ENCODE measurements at regions not wholly inside any gene's neighbourhood (a gene's known extent, or its start where the extent isn't known, plus 50 kb on each side); places are given as distances from the start of the nearest gene placed in this dataset.

GRCh38 chr1:29868944-29869343 lies 632.6 kb downstream of the PTPRU start (continued):
- TF ChIP-seq HOXB5 (CRISPR knock-in tag; IDR thresholded peaks at IDR 0.05) (no peak), POLR2A (IDR thresholded peaks at IDR 0.05; ENCODE audit: low read length) (no peak)

- 41% methylated on average over 2 of the region's 2 CpGs for WGBS (ENCODE audit: missing lambda C conversion rate)
- POLR2A ChIA-PET, result no interaction called here
- CTCF ChIA-PET, result interaction anchor here (1.1 kb wide), 1 partner anchor 18 kb away, joined by 3 read pairs; no protein-coding TSS in a partner anchor
- no peak for ATAC-seq
- no peak overlapping the region for H3K4me3 ChIP-seq
- no peak for FAIRE-seq
- H3K9me3 ChIP-seq, result peaks cover 3% of the 10 kb centered on the region; the same call in 1 of the 3 replicates
- no peak overlapping the region for H3K27ac ChIP-seq
- no peak overlapping the region for H3K4me2 ChIP-seq
- no peaks in the 10 kb centered on the region for H3K4me1 ChIP-seq
- TF ChIP-seq NFE2L2 (conservative IDR thresholded peaks at IDR 0.05; ENCODE audit: low read length) (no peak), ZSCAN20 (CRISPR knock-in tag; IDR thresholded peaks at IDR 0.05) (no peak), ZNF302 (CRISPR knock-in tag; IDR thresholded peaks at IDR 0.05) (no peak), HMGXB4 (CRISPR knock-in tag; IDR thresholded peaks at IDR 0.05; ENCODE audit: borderline replicate concordance) (no peak), POLR2A (IDR thresholded peaks at IDR 0.05; ENCODE audit: low read length) (no peak), HOXB5 (CRISPR knock-in tag; IDR thresholded peaks at IDR 0.05) (no peak), HEYL (CRISPR knock-in tag; IDR thresholded peaks at IDR 0.05) (no peak), HOXA7 (CRISPR knock-in tag; IDR thresholded peaks at IDR 0.05) (no peak), USF2 (IDR thresholded peaks at IDR 0.05) (no peak), HOXB13 (CRISPR knock-in tag; IDR thresholded peaks at IDR 0.05; ENCODE audit: low read depth) (no peak), RARB (CRISPR knock-in tag; IDR thresholded peaks at IDR 0.05) (no peak), SREBF2 (IDR thresholded peaks at IDR 0.05) (no peak), ZFP36 (IDR thresholded peaks at IDR 0.05; ENCODE audit: borderline replicate concordance, partially characterized antibody) (no peak), JUN (IDR thresholded peaks at IDR 0.05) (no peak), RNF2 (IDR thresholded peaks at IDR 0.05; ENCODE audit: borderline replicate concordance, low read depth) (no peak), CTCF (IDR thresholded peaks at IDR 0.05) (no peak), NPAS2 (CRISPR knock-in tag; IDR thresholded peaks at IDR 0.05; ENCODE audit: borderline replicate concordance) (no peak), EHF (CRISPR knock-in tag; IDR thresholded peaks at IDR 0.05) (no peak), CHD4 (IDR thresholded peaks at IDR 0.05; ENCODE audit: borderline replicate concordance) (no peak), KDM1A (IDR thresholded peaks at IDR 0.05; ENCODE audit: low read depth) (no peak)
- no peak for DNase-seq (ENCODE audit: low read depth in 1 of 2, low spot score in 1 of 2)
Observed at GRCh38 chr1:29868096-29868495, 631.8 kb downstream of the PTPRU start.

- 53% methylated on average over 1 of the region's 1 CpG for WGBS (ENCODE audit: missing lambda C conversion rate)
- no peak for FAIRE-seq
- CTCF ChIA-PET, result no interaction called here
- TF ChIP-seq PBX3 (IDR thresholded peaks at IDR 0.05), result no peak
- no peak for TF ChIP-seq REST (IDR thresholded peaks at IDR 0.05)
- no peak for TF ChIP-seq ELK1 (IDR thresholded peaks at IDR 0.05; ENCODE audit: low read depth, low read length)
- no peak for TF ChIP-seq JUN (IDR thresholded peaks at IDR 0.05)
- TF ChIP-seq HDAC2 (IDR thresholded peaks at IDR 0.05), result no peak
- TF ChIP-seq RCOR1 (IDR thresholded peaks at IDR 0.05; ENCODE audit: low read depth, low read length), result no peak
- no peak for TF ChIP-seq USF2 (IDR thresholded peaks at IDR 0.05)
Observed at GRCh38 chr1:29865051-29865450, 628.7 kb downstream of the PTPRU start.

More at GRCh38 chr1:29865051-29865450, 628.7 kb downstream of the PTPRU start:
- H3K9me3 ChIP-seq, result peaks cover 2% of the 10 kb centered on the region; the same call in 1 of the 3 replicates
- no peak for ATAC-seq
- POLR2A ChIA-PET, result no interaction called here
- H3K4me3 ChIP-seq, result no peak overlapping the region
- DNase-seq (ENCODE audit: low read depth in 1 of 2, low spot score in 1 of 2), result no peak
- H3K4me1 ChIP-seq, result no peaks in the 10 kb centered on the region
- no peak overlapping the region for H3K4me2 ChIP-seq
- no peak overlapping the region for H3K27ac ChIP-seq
